GM21360 (cell line): ENCODE measurements at regions not wholly inside any gene's neighbourhood (a gene's known extent, or its start where the extent isn't known, plus 50 kb on each side); places are given as distances from the start of the nearest gene placed in this dataset.
"Not testable (repeated sequence)": the region's sequence is repeated elsewhere in the genome, so short reads cannot be mapped to it uniquely, and the experiment has no call there.

Source experiments
- ATAC-seq: cut with Tn5 transposase; IDR thresholded peaks from one replicate; pipeline ENCODE4 v1.9.1; 2021; ENCODE audit warnings: mild to moderate bottlenecking, moderate library complexity; ENCODE audit not compliant: unreplicated experiment

DNA sequence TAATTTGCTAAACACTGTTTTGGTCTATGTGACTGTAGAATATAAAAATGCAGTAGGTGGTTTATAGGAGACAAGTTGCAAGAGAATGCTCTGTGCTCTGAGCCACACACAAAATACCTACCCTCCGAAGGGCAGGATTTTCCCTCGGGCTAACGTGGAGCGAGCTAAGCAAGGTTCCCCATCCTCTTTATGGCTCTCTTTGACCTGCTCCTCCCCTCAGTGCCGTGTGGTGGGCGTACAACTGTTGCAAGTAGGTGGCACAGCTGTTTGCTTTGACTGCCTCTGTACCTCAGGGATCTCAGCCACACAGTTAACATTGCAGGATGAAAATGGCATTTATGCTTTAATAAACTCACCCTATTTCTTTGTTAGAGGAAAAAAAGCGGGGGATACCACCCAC is 339.1 kb downstream of the SATB1 start:
- ATAC-seq, result no peak

DNA sequence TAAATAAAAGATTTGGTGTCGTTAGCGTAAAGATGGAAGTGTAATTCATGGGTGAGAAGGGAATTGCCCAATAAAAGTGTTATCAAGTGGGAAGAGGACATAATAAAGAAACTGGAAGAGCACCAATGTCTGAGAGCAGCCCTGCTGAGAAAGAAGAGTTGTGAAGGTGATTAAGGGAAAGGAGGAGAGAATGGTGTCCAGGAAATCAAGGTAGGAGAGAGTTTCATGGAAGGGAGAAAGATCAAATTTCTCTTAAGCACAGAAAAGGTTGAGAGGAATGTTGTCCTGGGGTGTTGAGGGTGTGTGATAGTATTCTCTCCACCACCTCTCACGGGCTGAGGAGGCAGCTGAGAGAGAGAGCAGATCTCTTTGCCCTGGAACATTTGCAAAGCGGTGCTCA is 339.7 kb downstream of the SATB1 start:
- ATAC-seq, result no peak

DNA sequence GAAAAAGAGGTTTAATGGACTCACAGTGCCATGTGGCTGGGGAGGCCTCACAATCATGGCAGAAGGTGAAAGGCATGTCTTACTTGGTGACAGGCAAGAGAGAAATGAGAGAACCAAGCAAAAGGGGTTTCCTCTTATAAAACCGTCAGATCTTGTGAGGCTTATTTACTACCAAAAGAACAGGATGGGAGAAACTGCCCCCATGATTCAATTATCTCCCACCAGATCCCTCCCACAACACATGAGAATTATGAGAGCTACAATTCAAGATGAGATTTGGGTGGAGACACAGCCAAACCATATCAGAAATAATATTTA is 340.8 kb upstream of the TBC1D5 start:
- not testable (repeated sequence) for ATAC-seq

DNA sequence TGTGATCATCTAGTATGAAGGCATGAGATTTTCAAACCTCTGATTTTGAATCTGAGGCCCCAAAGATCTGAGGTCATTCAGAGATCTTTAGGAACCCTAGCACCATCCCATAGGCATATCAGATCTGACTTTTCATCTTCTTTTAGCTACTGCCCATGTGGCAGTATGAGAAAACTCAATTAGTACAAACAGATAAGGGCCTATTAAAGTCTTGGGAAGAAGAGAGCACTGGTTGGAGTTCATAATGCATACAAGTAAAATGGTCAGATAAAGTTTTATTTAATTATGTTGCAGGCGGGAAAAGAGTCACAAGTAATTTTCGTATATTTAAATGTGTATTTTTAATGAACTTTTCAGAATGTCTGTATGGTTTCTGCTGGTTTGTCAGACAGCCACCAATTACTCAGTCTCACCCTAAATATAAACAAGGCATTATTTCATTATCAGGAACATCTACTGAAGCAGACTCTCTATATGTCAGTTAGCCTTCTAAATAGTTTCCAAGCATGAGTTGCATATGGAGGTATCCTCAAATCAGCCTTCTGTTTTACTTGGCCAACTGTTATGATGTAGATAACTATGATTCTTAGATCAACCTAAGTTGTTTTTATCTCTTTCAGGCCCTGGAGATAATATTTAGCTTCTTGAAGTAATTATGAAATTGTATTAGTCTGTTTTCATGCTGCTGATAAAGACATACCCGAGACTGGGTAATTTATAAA is 340.3 kb upstream of the TBC1D5 start:
- ATAC-seq, result no peak

DNA sequence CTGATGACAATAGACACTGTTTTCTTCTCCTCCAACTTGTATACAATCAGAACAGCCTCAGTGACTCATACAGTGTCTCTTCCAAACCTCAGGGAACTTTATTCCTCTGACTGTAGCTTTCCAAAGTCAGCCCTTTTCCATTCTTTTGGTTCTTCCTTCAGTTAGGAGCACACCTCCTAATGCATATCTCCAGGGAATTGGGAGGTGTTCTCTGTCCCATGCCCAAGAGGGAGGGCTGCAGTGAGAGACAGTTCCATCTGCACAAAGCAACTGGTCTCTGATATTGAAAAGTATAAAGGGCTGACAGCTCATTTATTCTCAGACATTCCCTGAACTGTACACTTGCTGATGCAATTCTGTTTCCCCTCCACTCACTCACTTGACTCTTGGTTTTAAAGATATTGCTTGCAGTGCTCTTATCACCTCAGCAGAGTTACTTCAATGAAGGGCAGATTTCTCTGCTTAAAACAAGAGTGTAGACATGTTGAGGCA is 337.8 kb upstream of the TBC1D5 start:
- no peak for ATAC-seq

DNA sequence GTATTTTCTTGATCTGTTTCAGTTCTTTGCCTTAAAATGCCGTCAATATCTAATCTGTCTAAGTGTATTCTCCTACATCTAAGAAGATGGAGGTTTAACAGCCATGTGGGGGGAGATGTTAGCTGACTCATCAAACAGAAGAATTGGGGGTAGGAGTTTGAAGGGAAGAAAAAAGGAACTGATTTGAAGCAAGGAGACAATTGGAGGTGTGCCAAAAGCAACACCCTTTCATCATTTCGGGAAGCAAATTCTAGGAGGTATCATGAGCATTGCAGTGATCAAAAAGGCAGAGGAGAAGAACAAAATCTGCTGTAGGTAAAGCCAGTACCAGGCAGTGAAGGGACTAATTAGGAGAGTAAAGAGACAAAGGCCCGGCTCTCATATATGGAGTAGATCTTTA is 337.3 kb upstream of the TBC1D5 start:
- ATAC-seq, result no peak

DNA sequence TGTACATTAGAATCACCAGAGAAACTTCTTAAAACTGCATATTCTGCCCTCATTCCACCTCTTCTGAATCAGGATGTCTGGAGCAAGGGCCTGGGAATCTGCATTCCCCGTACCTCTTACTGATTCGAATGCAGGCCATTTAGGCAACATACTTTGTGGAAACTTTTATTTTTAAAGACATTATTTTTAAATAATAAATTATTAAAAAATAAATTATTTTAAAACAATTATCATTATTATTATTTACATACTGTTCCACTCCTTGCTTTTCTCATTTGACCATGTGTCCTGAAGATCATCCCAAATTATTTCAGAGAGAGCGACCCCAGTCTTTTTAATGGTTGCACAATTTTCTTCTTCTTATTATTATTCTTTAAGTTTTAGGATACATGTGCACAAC is 336.6 kb upstream of the TBC1D5 start:
- no peak for ATAC-seq

DNA sequence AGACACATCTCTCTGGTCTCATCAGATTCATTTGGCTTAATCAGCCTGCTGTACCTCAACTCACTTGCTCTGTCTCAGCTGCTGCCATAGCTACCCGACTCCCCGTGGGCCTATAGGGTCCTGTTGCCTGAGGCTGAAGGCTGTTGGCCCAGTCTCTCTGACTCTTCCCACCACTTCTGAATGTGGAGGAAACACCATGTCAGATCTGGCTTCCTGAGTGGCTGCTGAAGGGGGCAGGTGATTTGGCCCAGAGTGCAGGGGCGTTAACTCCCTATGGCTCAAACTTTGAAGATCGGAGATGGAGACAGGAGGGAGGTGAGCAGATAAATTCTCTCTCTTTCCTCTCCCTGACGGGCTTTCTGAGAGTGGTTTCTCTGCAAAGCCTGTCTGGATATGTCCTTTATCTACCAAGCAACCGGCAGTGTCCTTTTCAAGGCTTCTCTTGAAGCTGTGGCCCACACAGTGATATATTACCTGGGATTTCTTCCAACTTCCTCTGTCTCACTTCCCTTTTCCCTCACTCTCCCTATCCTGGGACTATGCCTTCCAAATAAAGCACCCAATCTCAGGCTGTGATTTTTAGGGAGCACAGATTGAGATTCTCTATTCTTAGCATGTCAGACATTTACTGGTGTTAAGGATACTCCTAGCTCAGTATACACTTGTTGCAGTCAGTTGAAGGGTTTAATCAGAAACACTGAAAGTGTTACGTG is 334.9 kb upstream of the TBC1D5 start:
- no peak for ATAC-seq

DNA sequence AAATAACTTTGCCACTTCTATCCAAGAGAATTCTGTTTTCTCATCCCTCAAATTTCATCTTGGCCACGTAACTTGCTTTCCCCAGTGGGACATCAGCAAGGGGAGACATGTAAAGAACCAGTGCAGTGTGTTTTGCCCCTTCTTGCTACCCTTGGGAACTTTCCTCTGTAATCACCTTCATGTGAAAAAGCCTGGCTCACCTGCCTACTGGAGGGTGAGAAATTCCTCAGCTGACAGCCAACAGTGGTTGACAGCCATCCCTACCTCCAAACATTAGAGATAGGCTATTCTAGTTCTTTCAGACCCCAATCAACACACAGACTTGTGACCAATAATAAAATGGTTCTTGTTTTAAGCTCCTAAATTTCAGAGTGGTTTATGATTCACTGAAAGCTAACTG is 333.9 kb upstream of the TBC1D5 start:
- no peak for ATAC-seq

DNA sequence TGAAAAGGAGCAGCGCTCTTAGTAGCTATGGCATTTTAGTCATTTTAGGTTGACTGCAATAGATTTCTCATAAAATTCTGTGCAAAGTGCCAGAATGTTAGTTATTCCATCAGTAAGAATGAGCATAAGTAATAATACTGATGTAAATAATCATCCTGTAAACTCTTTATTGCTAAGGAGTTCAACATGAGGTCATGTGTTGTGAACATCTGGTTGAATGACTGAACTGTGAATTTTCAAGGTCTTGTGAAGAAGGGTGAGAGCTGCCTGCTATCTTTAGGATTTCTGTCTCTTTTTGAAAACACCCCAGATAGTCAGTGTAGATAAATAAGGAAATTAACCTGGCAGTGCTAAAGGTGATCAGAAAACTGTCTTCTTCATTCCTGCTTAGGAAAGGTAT is 333.4 kb upstream of the TBC1D5 start:
- ATAC-seq, result no peak

DNA sequence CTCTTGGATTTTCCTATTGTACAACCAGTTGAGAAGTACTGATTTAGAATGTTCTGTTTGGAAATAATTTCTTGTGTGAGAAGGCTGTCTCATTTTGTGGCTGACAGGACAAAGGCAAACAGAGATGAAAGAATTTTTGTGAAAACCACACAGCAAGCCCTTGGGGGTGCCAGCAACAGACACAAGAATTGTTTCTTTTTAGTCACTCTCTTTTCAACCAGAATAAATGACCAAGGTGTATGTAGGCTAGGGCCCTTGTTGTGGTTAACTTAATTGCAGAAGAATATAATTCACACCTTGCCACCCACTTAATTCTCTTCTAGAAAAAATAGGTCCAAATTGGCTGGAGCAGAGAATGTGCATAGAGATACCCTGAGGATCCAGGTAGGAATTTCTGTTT is 329.4 kb upstream of the TBC1D5 start:
- no peak for ATAC-seq

DNA sequence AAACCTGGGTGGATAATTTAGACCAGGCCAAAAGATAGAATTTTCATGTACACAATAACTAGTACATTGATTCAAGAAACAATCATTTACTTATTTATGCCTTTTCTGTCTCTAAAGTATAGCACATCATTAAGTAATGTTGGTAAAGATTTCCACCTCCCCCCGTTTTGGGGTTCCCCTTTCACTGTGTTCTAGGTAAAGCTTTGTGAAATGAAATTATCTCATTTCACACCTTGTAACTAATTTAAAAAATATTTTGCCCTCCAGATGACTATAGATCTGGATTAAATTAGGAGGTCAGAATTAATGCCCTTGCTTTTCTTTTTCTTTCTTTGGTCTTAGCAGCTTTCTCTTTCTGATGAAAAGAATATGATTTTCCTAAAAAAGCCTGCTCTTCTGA is 328.5 kb upstream of the TBC1D5 start:
- ATAC-seq, result no peak

DNA sequence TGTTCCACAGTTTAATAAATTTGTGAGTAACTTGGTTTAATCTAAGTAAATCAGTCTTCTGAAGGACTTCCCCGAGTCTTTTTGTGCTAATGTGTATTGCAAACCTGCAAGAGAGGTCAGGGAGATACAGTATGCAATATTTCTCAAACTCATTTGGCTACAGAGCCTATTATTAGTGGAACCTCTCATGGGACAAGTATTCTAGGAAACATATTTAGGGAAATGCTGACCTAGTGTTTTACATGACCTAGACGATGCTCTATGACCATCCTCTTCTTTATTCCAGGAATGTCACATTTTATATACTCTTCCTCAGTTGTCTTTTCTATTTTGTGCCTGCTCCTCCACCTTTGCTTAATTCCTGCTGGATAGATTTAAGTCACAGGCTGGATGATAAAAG is 327.8 kb upstream of the TBC1D5 start:
- ATAC-seq, result no peak

DNA sequence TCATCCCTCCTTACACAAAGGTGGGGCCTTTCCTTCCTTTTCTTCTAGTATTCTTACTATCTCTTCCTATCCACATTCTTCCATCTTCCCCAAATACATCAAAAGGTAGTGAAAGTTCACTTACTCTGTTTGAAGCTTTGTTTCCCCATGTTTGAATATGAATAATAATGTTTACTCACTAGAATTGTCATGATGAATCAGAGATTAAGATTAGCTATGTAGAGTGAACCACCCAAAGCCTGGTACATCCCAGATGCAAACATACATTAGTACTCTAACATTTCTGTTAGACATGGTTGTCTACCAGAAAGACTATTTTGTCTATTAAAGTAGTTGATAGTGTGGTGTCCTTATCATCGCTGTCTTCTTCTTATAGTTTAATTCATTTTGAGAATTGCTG is 327.1 kb upstream of the TBC1D5 start:
- ATAC-seq, result no peak

DNA sequence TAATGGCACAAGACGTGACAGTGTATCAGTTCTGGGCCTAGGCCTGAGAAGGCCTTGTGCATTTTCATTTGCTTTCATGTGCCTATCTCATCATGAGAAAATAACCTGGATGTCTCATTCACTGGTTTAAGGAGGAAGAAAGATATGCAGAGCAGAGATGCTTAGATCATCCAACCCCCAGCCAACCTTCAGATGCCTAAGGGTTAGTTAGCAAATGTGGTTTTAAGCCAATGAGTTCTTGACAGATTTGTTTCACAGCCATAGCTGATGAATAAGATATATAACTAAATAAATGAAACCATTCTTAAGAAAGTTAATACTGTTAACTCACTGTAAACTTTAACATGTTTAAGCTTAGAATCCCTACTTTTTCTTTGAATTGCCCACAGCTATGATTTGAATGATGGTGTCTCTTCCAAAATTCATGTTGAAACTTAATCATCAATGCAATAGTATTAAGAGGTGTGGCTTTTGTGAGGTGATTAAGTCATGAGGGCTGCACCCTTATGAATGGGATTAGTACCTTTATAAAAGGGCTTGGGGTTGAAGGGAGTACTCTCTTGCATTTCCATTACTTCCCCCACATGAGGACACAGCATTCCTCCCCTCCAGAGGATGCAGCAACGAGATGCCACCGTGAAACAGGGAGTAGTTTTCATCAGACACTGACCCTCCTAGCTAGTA is 324.6 kb upstream of the TBC1D5 start:
- ATAC-seq, result no peak

DNA sequence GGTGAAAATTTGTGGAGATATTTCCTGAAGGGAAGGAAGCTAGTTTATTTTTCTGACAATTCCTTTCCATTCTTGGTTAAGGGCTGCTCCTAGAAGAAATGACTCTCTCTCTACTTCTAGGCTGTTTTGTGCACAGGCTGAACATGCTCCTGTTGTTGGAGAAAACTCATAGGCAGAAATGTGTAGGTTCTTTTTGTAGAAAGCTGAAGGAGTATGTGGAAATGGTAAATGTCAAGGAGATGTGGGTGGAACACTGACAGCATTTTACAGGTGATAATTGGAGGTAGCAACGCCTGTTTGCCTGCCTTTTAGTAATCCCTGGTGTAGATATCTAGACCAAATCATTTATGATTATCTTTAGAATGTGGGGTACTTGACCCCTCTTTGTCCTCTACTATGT is 322.2 kb upstream of the TBC1D5 start:
- no peak for ATAC-seq

DNA sequence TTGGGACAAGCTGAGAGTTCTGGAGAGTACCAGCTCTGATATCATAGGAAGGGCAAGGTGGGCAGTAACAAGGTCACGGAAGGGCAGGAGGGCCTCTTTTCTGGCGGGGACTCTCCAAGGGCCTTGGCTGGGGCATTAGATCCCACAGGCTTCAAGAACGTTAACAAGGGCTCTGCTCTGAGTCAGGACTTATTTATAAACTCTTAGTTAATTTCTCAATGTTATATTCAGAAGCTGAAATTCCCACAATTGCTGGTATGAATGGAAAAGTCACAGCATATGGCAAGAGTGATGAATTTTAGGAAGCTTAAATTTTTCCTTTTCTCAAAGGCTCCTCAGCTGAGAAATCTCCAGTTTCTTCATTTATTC is 320.2 kb upstream of the TBC1D5 start:
- ATAC-seq, result no peak

DNA sequence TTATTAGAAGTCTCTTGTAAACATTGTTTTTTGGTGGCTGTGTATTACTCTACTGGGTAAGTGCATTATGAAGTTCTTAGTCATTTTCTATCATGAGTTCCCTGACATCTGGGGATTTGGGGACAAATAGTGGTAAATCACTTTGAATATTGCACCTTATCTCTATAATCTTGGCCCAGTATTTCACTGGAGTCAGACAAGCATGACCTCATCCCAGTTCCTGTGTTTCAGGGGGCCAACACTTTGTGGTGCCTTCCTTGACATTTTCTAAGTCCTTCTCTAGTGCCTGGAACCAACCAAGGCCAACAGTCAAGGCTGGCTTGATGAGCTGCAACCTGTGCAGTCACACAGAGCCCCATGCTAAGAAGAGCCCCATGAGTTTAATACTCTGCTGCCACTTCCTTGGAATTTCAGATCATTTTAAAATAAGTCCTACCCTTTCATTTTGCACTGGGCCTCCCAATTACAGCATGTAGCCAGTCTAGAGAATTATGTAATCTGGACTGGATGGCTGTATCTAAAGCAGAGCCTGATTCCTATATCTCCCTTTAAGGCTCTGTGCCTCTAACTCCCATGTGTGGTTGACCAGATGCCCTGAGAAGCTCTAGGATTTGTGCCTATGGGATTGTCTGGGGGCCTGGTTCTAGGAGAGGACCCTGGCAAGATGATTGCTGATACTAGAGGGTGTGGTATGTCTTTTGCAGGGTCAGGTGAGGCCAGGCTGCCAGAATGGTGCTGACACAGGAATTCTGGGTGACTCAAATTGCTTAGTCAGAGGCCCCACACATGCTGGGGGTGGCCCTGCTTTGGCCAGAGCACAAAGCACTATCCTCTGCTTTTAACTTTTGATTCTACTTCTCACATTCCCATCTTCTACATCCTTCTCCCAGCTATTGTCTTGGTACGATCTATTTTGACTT is 319.6 kb upstream of the TBC1D5 start:
- no peak for ATAC-seq

DNA sequence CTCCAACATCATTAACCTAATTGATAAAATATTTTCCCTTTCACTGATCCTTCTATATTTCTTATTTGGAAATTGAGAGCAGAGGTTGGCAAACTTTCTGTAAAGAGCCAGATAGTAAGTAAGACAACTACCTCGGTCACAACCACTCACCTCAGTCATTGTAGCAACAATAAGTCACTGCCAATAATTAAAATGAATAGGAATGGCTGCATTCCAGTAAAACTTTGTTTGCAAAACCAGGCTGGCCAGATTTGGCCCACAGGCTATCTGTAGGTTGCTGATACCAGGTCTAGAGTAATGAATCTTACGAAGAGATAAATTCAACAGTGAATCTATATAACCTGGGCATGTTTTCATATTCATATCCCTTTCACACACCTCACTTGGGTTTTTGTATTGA is 316.2 kb upstream of the TBC1D5 start:
- ATAC-seq, result no peak

DNA sequence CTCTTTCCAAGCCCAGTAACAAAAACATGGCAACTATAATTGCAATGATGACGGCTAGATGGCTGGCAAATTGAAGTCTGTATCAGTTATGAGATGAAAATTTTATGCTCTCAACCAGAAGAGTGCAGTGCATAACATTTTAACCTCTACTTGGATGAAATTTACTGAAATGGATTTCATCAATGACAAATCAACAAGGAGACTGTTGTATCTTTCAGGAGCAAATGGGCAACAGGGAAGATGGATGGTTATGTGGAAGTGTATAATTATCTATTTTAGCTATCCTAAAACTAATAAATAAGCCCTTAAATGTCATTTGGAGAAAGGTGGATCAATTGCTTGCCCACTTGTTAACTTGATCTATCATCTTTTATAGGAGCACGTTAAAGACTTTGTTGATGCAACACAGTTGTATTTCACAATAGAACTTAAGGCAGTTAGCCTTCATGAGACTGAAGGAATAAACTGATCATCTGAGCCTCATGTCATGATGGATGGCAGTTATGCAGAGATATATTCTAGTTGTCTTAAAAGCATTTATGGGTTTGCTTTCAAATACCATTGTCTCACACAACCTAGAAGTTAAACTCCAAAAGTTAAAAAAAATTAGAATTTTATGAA is 315.1 kb upstream of the TBC1D5 start:
- ATAC-seq, result no peak

DNA sequence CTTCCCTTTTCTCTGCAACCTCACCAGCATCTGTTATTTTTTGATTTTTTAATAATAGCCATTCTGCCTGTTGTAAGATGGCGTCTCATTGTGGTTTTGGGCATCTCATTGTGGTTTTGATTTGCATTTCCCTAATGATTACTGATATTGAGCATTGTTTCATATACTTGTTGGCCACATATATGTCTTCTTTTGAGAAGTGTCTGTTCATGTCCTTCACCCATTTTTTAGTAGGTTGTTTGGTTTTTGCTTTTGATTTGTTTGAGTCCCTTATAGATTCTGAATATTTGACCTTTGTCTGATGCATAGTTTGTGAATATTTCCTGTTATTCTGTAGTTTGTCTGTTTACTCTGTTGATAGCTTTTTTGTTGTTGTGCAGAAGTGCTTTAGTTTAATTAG is 312.2 kb upstream of the TBC1D5 start:
- ATAC-seq, result no peak
